ENCODE measurements at regions not wholly inside any gene's neighbourhood (a gene's known extent, or its start where the extent isn't known, plus 50 kb on each side); places are given as distances from the start of the nearest gene placed in this dataset.

DNA sequence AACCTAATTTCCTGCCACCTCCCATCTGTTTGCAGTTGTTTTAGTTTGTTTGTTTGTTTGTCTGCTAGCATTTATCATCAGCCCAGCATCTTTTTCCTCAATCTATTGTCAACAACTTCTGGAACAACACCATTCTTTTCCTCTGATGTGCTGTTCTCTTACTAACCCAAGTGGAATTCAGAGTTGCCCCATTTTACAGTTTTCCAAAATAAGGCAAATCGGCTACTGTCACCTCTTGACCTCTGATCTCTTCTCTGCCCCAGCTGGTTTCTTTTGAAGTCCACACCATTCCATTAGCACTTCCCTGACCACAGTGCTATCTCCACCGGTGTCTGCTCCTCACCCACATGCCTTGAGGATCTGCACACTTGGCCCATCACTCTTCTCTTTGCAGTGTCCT lies 102.4 kb downstream of the EFNB2 start:
- Histone ChIP-seq H3K27ac (no peak overlapping the region), H3K9ac (ENCODE audit: insufficient read length) (no peak overlapping the region), H3K9me3 (ENCODE audit: low read depth, low read length) (no peaks in the 10 kb centered on the region), H3K4me3 (no peak overlapping the region), H3K36me3 (ENCODE audit: insufficient read depth, low read length) (no peaks in the 10 kb centered on the region)
- DNase-seq (ENCODE audit: low read depth, low spot score) = no peak
- no peak for TF ChIP-seq FOXP2 (optimal IDR thresholded peaks at IDR 0.05; ENCODE audit: control extremely low read depth, extremely low read length, insufficient read depth)
- TF ChIP-seq EZH2 (IDR thresholded peaks at IDR 0.05) = no peak
- no peak for TF ChIP-seq POLR2AphosphoS5 (IDR thresholded peaks at IDR 0.05; ENCODE audit: borderline replicate concordance, low read depth, low read length)

DNA sequence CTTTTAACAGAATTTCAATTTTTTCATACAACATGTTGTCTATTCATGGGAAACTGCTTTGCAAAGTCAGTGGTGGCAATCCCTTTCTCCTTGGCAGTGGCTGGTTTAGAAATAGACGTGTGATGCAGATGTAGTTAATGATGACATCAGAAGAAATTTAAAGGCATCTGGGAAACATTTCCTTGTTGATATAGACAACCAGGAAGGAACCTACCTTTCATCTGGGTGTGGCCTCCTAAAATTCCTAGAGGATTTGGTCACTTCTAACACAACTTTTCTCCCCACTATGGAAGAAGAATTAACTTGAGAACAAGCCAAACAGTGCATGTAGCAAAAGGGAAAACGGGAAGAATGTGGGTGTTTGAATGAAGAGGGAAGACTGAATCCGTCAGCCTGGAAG lies 102.8 kb downstream of the EFNB2 start:
- no peak for DNase-seq (ENCODE audit: low read depth, low spot score)
- H3K9ac ChIP-seq (ENCODE audit: insufficient read length) = no peak overlapping the region
- no peaks in the 10 kb centered on the region for H3K9me3 ChIP-seq (ENCODE audit: low read depth, low read length)
- TF ChIP-seq EZH2 (IDR thresholded peaks at IDR 0.05) = no peak
- TF ChIP-seq FOXP2 (optimal IDR thresholded peaks at IDR 0.05; ENCODE audit: control extremely low read depth, extremely low read length, insufficient read depth) = no peak
- no peak for TF ChIP-seq POLR2AphosphoS5 (IDR thresholded peaks at IDR 0.05; ENCODE audit: borderline replicate concordance, low read depth, low read length)
- no peak overlapping the region for H3K27ac ChIP-seq
- H3K4me3 ChIP-seq = no peak overlapping the region
- H3K36me3 ChIP-seq (ENCODE audit: insufficient read depth, low read length) = no peaks in the 10 kb centered on the region

DNA sequence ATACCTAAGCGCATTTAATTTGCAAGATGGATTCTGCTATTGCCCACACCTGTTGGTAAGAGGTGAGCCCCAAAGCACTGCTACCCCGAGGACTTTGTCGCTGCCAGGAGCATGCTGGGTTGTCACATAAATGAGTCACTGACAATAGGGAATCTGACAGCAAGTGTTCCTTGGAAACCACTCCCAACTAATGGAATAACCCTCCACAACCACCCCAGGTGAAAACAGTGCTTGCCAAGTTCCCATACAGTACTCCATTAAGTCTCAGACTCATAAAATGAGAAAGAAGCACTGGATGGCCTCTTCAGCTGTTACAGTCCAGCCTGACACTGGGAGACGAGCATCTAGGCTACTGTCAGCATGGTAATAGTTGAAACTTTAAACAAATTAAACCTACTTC lies 108.6 kb downstream of the EFNB2 start:
- TF ChIP-seq POLR2AphosphoS5 (IDR thresholded peaks at IDR 0.05; ENCODE audit: borderline replicate concordance, low read depth, low read length) = no peak
- no peak for TF ChIP-seq FOXP2 (optimal IDR thresholded peaks at IDR 0.05; ENCODE audit: control extremely low read depth, extremely low read length, insufficient read depth)
- no peak for TF ChIP-seq EZH2 (IDR thresholded peaks at IDR 0.05)
- DNase-seq (ENCODE audit: low read depth, low spot score) = no peak
- Histone ChIP-seq H3K36me3 (ENCODE audit: insufficient read depth, low read length) (no peaks in the 10 kb centered on the region), H3K27ac (no peak overlapping the region), H3K9me3 (ENCODE audit: low read depth, low read length) (no peaks in the 10 kb centered on the region), H3K4me3 (no peak overlapping the region), H3K9ac (ENCODE audit: insufficient read length) (no peak overlapping the region)

GRCh38 chr13:106425661-106426060 lies 109.8 kb downstream of the EFNB2 start:
- Histone ChIP-seq H3K27ac (no peak overlapping the region), H3K9ac (ENCODE audit: insufficient read length) (no peak overlapping the region)
- DNase-seq (ENCODE audit: low read depth, low spot score) = no peak

DNA sequence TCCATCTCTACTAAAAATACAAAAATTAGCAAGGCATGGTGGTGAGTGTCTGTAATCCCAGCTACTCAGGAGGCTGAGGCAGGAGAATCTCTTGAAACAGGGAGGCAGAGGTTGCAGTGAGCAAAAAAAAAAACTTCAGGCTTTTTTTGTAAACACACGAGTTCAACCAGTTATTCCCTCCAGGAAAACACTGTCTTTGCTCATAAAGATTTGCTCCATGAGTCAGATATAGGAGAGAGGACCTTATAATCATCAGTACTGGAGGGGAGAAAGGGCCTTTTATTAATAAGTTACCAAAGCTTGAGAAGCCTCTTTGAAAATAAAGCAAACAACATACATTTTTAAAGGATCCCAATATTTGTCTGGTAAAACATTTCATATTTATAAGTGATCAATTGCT lies 110.7 kb downstream of the EFNB2 start:
- no peak overlapping the region for H3K27ac ChIP-seq
- no peak for DNase-seq (ENCODE audit: low read depth, low spot score)
- H3K36me3 ChIP-seq (ENCODE audit: insufficient read depth, low read length) = no peaks in the 10 kb centered on the region
- no peak overlapping the region for H3K9ac ChIP-seq (ENCODE audit: insufficient read length)
- no peak overlapping the region for H3K4me3 ChIP-seq
- H3K9me3 ChIP-seq (ENCODE audit: low read depth, low read length) = no peaks in the 10 kb centered on the region
- TF ChIP-seq FOXP2 (optimal IDR thresholded peaks at IDR 0.05; ENCODE audit: control extremely low read depth, extremely low read length, insufficient read depth) = no peak
- no peak for TF ChIP-seq EZH2 (IDR thresholded peaks at IDR 0.05)
- no peak for TF ChIP-seq POLR2AphosphoS5 (IDR thresholded peaks at IDR 0.05; ENCODE audit: borderline replicate concordance, low read depth, low read length)

More at GRCh38 chr13:106425661-106426060, 109.8 kb downstream of the EFNB2 start:
- H3K4me3 ChIP-seq = no peak overlapping the region
- TF ChIP-seq POLR2AphosphoS5 (IDR thresholded peaks at IDR 0.05; ENCODE audit: borderline replicate concordance, low read depth, low read length) = no peak
- TF ChIP-seq EZH2 (IDR thresholded peaks at IDR 0.05) = no peak
- no peak for TF ChIP-seq FOXP2 (optimal IDR thresholded peaks at IDR 0.05; ENCODE audit: control extremely low read depth, extremely low read length, insufficient read depth)
- no peaks in the 10 kb centered on the region for H3K36me3 ChIP-seq (ENCODE audit: insufficient read depth, low read length)
- H3K9me3 ChIP-seq (ENCODE audit: low read depth, low read length) = no peaks in the 10 kb centered on the region

- TF ChIP-seq POLR2AphosphoS5 (IDR thresholded peaks at IDR 0.05; ENCODE audit: borderline replicate concordance, low read depth, low read length) = no peak
- no peak for TF ChIP-seq EZH2 (IDR thresholded peaks at IDR 0.05)
- no peak for TF ChIP-seq FOXP2 (optimal IDR thresholded peaks at IDR 0.05; ENCODE audit: control extremely low read depth, extremely low read length, insufficient read depth)
- Histone ChIP-seq H3K36me3 (ENCODE audit: insufficient read depth, low read length) (no peaks in the 10 kb centered on the region), H3K27ac (no peak overlapping the region), H3K9me3 (ENCODE audit: low read depth, low read length) (no peaks in the 10 kb centered on the region), H3K9ac (ENCODE audit: insufficient read length) (no peak overlapping the region), H3K4me3 (no peak overlapping the region)
- no peak for DNase-seq (ENCODE audit: low read depth, low spot score)
These were observed 111.9 kb downstream of the EFNB2 start for GRCh38 chr13:106423530-106423929.

- H3K9ac ChIP-seq (ENCODE audit: insufficient read length) = no peak overlapping the region
- TF ChIP-seq POLR2AphosphoS5 (IDR thresholded peaks at IDR 0.05; ENCODE audit: borderline replicate concordance, low read depth, low read length) (no peak), EZH2 (IDR thresholded peaks at IDR 0.05) (no peak), FOXP2 (optimal IDR thresholded peaks at IDR 0.05; ENCODE audit: control extremely low read depth, extremely low read length, insufficient read depth) (no peak)
- H3K9me3 ChIP-seq (ENCODE audit: low read depth, low read length) = no peaks in the 10 kb centered on the region
- H3K36me3 ChIP-seq (ENCODE audit: insufficient read depth, low read length) = no peaks in the 10 kb centered on the region
- H3K27ac ChIP-seq = no peak overlapping the region
- DNase-seq (ENCODE audit: low read depth, low spot score) = no peak
- H3K4me3 ChIP-seq = no peak overlapping the region
These were observed 116.9 kb downstream of the EFNB2 start for GRCh38 chr13:106418556-106418955.

- Histone ChIP-seq H3K9me3 (ENCODE audit: low read depth, low read length) (no peaks in the 10 kb centered on the region), H3K36me3 (ENCODE audit: insufficient read depth, low read length) (no peaks in the 10 kb centered on the region), H3K27ac (no peak overlapping the region), H3K9ac (ENCODE audit: insufficient read length) (no peak overlapping the region), H3K4me3 (no peak overlapping the region)
- no peak for DNase-seq (ENCODE audit: low read depth, low spot score)
- no peak for TF ChIP-seq EZH2 (IDR thresholded peaks at IDR 0.05)
- no peak for TF ChIP-seq POLR2AphosphoS5 (IDR thresholded peaks at IDR 0.05; ENCODE audit: borderline replicate concordance, low read depth, low read length)
- no peak for TF ChIP-seq FOXP2 (optimal IDR thresholded peaks at IDR 0.05; ENCODE audit: control extremely low read depth, extremely low read length, insufficient read depth)
These were observed 117.9 kb downstream of the EFNB2 start for GRCh38 chr13:106417467-106418110.

DNA sequence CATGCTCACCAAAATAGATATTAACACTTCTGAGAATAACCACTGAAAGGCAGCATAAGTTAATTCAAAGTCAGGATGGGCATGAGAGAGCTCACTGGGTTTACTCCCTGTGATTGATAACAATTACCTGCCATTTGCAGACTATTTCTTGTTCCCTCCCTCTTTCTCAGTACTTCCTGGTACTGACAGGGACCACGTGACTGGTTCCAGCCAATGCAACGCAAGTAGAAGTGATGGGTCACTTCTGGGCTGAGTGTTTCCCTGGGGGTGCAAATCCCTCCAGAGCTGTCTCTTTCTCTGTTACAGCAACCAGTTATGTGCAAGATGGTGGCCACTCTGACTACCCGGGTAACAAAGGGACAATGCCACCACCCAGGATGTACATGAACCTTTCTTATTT lies 118.8 kb downstream of the EFNB2 start:
- Histone ChIP-seq H3K9me3 (ENCODE audit: low read depth, low read length) (no peaks in the 10 kb centered on the region), H3K4me3 (no peak overlapping the region), H3K36me3 (ENCODE audit: insufficient read depth, low read length) (no peaks in the 10 kb centered on the region), H3K27ac (no peak overlapping the region), H3K9ac (ENCODE audit: insufficient read length) (no peak overlapping the region)
- no peak for DNase-seq (ENCODE audit: low read depth, low spot score)
- no peak for TF ChIP-seq POLR2AphosphoS5 (IDR thresholded peaks at IDR 0.05; ENCODE audit: borderline replicate concordance, low read depth, low read length)
- no peak for TF ChIP-seq FOXP2 (optimal IDR thresholded peaks at IDR 0.05; ENCODE audit: control extremely low read depth, extremely low read length, insufficient read depth)
- no peak for TF ChIP-seq EZH2 (IDR thresholded peaks at IDR 0.05)

Data from SK-N-MC (cell line).